LNCAP (cell line): ENCODE measurements at regions not wholly inside any gene's neighbourhood (a gene's known extent, or its start where the extent isn't known, plus 50 kb on each side); places are given as distances from the start of the nearest gene placed in this dataset.

Experiments
- TF ChIP-seq, protein P1 (sequence below): fragments of 450-650 bp; IDR thresholded peaks from 2 replicates; pipeline ENCODE4 v1.5.1; 2017; ENCODE audit warnings: mild to moderate bottlenecking

DNA sequence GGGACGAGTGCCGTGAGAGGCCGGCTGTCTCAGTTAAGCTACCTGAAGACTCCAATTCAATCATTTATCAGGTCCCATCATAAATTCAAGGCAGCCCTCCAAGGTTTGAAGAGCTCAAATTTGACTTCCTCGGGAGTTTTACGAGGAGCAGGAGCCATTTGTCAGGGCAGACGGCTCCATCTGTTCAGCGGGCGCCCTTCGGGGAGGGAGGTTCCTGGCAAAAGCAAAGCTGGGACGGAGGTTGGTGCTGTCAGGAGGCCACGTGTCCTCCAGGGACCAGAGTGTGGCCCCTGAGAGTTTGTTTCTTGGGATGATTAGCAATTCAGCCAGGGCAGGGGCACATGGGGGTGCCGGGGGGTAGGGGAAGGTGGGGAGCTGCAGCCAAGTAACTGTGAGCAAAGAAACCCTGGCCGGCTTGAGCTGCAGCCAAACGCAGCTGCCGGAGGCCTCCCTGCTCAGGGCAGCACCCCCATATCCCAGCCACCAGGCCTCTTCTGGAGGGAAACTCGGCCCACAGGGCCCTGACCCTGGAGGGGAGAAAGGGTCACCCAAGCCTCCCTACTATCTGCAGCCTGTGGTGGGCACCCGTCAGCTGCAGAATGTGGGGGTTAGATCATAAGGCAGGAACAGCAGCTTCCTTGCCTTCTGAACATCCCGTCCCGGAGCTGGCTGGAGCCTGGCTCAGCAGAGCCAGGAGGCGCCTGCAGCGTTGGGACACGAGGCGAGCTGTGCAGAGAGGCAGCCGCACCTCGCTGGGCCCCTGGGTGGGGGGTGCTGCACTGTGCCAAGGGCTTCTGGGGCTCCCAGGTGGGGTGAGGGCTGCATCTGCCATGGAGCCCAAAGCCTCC is 63.6 kb upstream of the GATA5 start:
- TF ChIP-seq, protein P1, sequence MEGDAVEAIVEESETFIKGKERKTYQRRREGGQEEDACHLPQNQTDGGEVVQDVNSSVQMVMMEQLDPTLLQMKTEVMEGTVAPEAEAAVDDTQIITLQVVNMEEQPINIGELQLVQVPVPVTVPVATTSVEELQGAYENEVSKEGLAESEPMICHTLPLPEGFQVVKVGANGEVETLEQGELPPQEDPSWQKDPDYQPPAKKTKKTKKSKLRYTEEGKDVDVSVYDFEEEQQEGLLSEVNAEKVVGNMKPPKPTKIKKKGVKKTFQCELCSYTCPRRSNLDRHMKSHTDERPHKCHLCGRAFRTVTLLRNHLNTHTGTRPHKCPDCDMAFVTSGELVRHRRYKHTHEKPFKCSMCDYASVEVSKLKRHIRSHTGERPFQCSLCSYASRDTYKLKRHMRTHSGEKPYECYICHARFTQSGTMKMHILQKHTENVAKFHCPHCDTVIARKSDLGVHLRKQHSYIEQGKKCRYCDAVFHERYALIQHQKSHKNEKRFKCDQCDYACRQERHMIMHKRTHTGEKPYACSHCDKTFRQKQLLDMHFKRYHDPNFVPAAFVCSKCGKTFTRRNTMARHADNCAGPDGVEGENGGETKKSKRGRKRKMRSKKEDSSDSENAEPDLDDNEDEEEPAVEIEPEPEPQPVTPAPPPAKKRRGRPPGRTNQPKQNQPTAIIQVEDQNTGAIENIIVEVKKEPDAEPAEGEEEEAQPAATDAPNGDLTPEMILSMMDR = no peak

DNA sequence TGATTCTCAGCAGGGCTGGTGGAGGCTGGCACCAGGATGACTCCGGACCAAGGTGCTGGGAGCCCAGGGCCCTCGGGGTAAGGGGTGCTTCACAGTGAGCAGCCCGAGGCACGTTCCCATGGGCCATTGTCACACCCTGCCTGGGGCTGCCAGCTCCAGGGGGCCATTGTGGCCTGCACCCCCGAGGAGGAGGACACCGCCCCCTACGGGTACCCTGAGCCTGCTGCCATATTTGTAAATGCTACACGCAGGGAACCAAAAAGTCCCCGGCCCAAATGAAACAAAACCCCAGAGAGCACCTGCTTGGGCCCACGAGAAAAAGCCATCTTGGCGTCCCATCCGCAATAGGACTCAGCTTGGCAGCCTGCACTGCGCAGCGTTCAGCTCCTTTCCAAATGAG is 64.7 kb upstream of the GATA5 start:
- TF ChIP-seq, protein P1 = no peak

DNA sequence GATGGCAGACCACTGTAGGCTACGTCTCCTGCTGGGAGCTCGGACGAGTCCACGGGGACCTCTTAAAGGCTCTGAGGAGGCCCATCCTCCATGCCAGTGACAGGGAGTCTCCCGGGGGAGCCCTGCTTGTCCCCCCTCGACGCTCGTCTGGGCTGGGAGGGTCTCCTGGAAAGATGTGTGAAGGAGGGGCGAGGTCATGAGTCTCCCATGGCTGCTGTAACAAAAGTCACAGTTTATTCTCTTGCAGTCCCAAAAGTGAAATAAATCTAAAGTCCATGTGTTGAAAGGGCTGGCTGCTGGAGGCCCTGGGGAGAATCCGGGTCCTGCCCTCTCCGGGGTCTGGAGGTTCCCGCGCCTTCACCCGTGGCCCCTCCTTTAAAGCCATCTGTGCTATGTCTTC is 67.1 kb upstream of the GATA5 start:
- TF ChIP-seq, protein P1 = no peak

DNA sequence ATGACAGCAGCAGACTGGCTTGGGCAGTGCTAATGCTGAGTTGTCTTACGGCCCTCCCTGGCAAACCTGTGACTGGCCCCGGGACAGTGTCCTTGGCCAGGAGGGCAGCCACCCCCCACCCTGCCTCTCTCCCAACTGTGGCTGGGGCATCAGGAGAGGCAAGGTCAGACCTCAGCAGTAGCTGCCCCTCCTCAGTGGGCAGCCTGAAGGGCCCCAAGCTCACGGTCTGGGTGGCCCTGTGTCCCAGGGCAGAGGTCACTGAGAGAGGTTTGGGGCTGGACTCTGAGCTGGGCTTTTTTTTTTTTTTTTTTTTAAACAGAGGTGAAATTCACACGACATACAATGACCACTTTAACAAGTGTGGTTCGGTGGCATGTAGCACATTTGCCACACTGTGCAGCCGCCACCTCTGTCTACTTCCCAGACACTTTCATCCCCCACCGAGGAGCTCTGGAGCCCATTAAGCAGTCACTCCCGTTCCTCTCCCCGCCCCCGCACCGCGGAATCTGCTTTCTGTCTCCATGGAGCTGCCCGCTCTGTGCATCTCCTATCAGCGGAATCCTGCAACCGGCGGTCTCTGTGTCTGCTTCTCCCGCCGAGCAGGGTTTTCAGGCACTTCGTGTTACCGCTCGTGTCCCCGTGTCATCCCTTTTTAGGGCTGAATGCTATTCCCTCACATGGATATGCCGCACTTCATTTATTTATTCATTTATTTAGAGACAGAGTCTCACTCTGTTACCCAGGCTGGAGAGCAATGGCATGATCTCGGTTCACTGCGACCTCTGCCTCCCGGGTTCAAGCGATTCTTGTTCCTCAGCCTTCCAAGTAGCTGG is 67.9 kb upstream of the GATA5 start:
- TF ChIP-seq, protein P1 = no peak

DNA sequence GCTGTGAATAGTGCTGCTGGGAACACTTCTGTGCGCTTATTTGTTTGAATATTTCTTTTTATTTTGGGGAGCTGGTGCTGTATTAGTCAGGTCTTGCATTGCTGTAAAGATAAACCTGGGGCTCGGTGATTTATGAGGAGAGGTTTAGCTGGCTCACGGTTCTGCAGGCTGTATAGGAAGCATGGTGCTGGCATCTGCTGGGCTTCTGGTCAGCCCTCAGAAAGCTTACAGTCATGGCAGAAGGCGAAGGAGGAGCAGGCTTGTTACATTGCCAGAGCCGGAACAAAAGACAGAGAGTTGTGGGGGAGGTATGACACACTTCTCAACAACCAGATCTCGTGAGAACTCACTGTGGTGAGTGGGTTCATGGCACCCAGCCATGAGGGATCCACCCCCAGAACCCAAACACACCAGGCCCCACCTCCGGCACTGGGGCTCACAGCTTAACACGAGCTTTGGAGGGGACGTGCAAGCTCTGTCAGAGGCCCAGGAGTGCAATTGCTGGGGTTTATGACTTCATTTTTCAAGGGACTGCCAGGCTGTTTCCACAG is 68.8 kb upstream of the GATA5 start:
- TF ChIP-seq, protein P1 = no peak

DNA sequence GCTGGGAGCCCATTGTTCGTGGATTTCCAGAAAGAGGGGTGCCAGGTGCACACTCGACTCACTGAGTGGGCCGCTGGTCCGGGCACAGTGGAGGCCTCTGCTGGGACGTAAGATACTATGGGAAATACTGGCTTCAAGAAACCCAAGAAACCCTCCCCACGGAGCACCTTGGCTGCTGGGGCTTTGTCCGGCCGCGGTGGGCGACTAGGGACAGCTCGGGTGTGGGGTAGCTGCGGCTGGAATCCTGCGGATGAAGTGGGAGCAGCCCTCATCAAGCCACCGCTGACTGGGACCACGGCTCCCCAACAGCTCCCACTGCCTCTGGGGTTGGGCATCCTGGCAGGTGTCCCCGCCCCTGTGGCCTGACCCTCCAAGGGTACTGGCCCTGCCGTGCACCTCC is 69.5 kb upstream of the GATA5 start:
- TF ChIP-seq, protein P1 = no peak

DNA sequence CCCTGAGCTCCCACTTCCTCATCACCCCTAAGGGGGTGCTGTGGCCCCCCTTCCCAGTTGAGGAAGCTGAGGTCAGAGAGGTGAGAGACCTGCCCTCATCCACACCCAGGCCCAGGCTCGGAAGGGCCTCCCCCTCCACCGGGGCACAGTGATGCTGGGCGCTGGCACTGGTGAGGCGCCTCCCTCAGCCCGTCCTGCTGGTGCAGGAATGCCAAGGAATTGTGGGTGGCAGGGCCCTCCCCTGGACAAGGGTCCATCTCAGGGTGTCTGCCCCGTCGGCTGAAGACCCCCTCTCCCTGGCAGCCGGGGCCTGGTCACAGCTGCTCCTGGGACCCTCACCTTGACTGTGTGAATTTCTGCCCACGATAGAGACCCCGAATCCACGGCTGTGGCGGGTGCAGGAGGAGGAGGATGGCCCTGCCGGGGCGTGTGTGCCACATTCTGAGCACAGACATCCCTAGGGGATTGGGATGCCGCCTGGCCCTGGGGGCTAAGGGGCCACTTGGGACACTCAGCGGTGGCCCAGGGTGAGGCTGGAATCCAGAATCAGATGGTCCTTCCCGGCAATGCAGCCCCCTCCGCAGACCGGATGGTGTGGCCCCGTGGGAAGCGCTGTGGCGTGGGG is 70.2 kb upstream of the GATA5 start:
- TF ChIP-seq, protein P1 = no peak
